ENCODE measurements at regions not wholly inside any gene's neighbourhood (a gene's known extent, or its start where the extent isn't known, plus 50 kb on each side); places are given as distances from the start of the nearest gene placed in this dataset.

DNA sequence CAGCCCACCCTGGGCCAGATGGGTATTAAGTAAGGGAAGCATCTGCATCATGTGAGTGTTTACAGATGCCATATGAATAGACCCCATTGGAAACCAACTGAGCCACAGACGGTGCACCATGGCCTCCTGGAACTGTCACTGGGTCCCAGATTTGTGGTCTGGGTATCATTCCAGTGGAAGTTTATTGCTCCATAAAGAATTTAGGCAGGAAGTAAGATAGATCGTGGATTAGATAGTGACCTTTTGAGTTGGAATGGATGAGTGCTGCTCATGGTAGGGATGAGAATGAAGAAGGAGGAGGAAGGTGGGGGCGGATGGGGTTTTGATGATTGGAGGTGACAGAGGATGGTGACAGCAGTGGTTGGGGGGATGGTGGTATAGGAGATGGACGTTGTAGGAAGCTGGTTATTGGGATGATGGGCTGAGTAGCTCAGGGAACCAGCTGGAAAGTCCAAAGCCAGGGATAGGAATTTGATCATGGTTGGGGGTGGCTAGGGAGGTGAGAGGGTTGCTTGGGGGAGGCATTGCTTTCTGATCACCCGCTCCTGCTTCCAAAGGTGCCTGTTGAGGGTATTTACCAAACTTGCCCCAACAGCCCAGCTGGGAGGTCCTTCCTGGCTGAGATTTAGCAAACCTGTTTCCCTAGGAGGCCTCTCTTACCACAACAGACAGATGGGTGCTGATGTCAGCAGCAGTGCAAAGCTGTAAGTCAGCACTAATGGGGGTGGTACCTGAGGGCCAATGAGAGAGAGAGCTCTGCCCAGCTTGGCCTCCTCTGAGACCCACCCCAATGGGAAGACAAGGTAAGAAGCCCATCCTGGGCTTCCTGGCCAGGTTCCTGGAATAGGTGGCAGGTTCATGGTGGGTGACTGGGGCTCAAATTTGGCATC lies 78.0 kb downstream of the VEGFA start:
- no peak for TF ChIP-seq CTCF (IDR thresholded peaks at IDR 0.05)

DNA sequence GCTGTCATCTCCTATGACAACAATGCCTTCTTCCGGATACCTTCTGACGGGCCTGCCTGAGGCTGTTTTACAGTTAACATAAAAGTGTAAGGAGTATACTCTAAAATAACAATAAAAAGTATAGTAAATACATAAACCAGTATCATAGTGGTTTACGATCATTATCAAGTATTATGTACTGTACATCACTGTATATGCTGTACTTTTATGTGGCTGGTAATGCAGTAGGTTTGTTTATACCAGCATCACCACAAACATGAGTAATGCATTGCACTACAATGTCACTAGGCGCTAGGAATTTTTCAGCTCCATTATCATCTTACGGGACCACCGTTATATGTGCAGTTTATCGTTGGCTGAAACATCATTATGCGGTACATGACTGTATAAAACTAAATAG lies 76.5 kb downstream of the VEGFA start:
- TF ChIP-seq CTCF (IDR thresholded peaks at IDR 0.05): no peak

DNA sequence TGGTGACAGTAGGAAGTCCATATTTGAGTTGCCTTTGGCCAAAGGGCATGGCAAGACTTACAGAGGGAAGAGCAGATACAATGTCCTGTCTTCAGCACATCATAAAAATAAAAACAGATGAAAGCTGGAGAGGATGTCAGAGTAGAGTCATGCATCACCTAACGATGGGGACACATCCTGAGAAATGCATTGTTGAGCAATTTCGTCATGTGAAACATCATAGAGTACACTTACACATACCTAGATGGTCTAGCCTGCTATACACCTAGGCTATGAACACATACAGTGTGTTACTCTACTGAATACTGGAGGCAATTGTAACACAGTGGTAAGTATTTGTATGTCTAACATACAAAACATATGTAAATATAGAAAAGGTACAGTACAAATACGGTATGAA lies 75.6 kb downstream of the VEGFA start:
- TF ChIP-seq CTCF (IDR thresholded peaks at IDR 0.05): no peak

DNA sequence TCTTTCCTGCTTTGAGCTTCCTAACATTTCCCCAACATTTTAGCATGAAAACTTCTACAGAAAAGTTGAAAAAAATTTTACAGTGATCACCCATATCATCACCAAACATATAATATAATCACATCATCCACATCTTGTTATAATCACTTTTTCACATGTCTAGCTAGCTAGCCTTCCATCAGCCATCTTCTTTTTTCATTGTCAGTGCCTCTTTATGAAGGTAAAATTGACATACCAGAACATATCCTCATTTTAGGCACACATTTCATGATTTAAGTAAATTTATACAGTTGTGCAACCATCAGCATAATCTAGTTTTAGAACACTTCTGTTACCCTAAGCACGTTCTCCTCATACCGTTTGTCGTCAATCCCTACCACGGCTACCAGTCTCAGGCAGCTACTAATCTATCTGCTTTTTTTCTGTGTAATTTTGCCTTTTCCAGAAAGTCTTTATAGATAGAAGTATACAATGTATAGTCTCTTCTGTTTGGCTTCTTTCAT lies 73.7 kb downstream of the VEGFA start:
- no peak for TF ChIP-seq CTCF (IDR thresholded peaks at IDR 0.05)

DNA sequence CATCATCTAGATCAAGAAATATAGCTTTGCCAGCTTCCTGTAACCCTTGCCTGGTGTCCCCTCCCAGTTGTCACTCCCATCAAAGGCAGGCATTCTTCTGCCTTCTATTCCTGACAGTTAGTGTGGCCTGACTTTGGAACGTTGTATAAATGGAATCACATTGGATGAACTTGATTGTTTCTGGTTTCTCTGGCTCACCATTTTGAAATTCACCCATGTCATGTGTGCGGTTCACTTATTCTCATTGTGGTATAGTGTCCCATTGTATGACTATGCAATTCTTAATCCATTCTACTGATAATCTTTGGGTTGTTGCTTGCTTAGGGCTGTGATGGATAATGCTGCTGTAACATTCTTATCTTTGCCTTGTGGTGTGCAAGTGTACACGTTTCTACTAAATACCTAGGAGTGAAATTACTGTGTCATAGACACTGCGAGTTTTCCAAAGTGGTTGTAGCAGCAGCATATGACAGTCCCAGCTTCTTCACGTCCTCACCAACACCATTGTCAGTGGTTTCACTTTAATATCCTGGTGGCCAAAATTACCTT lies 73.2 kb downstream of the VEGFA start:
- TF ChIP-seq CTCF (IDR thresholded peaks at IDR 0.05): no peak

- no peak for TF ChIP-seq CTCF (IDR thresholded peaks at IDR 0.05)
Observed at GRCh38 chr6:43842231-43842794, 72.3 kb downstream of the VEGFA start.

DNA sequence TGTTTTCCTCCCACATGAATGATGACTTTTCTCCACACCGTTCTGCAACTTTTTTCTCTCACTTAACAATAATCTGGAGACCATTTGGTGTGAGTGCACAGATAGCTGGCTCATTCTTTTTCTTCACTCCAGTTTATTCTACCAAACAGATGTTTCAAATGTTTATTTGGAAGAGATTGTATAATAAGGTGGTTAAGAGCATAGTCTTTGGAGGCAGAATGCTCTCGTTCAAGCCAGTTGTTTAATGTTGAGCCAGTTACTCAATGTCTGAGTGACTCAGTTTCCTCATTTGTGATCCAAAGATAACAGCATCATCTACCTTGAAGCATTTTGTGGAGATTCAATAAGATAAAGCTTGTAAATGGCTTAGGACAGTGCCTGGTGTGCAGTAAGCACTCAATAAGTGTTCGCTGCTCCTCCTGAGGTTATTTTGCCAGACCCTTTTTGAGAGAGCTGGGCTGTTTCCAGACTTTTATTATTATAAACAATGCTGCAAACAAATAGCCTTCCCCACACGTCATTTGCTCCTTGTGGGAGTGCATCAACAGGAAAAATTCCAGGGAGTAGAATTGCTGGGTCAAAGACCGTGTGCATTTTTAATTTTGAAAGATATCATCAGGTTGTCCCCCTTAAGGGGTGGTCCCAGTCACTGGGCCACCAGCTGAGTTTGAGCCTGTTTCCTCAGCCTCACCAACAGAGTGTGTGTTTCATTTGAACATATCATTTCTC lies 70.6 kb downstream of the VEGFA start:
- TF ChIP-seq CTCF (IDR thresholded peaks at IDR 0.05): no peak

All from LNCAP (cell line).